KMS-11 (cell line): ENCODE measurements at regions not wholly inside any gene's neighbourhood (a gene's known extent, or its start where the extent isn't known, plus 50 kb on each side); places are given as distances from the start of the nearest gene placed in this dataset.

Experiments
- H2AFZ ChIP-seq: fragments of 200-600 bp; sonication (generic); 2 replicates; pipeline ENCODE4 v1.6.1; 2016; ENCODE audit warnings: antibody characterized with exemption, mixed run types, low read depth
- H3K27ac ChIP-seq: fragments of 200-600 bp; sonication (generic); 2 replicates; pipeline ENCODE4 v1.6.1; 2016; ENCODE audit warnings: mild to moderate bottlenecking, mixed run types
- H3K27me3 ChIP-seq: fragments of 200-600 bp; sonication (generic); 2 replicates; pipeline ENCODE4 v1.6.1; 2017; ENCODE audit warnings: mild to moderate bottlenecking, low read depth, mixed run types, moderate library complexity; ENCODE audit not compliant: insufficient read depth
- H3K36me3 ChIP-seq: fragments of 200-600 bp; sonication (generic); 2 replicates; pipeline ENCODE4 v1.6.1; 2017; ENCODE audit warnings: mild to moderate bottlenecking, mixed run types; ENCODE audit not compliant: insufficient read depth
- H3K4me1 ChIP-seq: fragments of 200-600 bp; sonication (generic); 2 replicates; pipeline ENCODE4 v1.6.1; 2016; ENCODE audit warnings: mild to moderate bottlenecking, low read depth, mixed run types; ENCODE audit not compliant: poor library complexity, severe bottlenecking
- H3K4me2 ChIP-seq: fragments of 200-600 bp; sonication (generic); 2 replicates; pipeline ENCODE4 v1.7.0; 2016; ENCODE audit warnings: mild to moderate bottlenecking, mixed run types
- H3K4me3 ChIP-seq: fragments of 200-600 bp; sonication (generic); IDR thresholded peaks from 2 replicates; pipeline ENCODE4 v1.6.1; 2017; ENCODE audit warnings: low read depth, low read length, mixed read lengths; ENCODE audit not compliant: insufficient read depth
- H3K79me2 ChIP-seq: fragments of 200-600 bp; sonication (generic); 2 replicates; pipeline ENCODE4 v1.6.1; 2016; ENCODE audit warnings: low read depth, mixed run types; ENCODE audit not compliant: insufficient read depth
- H3K9ac ChIP-seq: fragments of 200-600 bp; sonication (generic); 2 replicates; pipeline ENCODE4 v1.6.1; 2016; ENCODE audit warnings: mild to moderate bottlenecking, mixed run types
- H4K20me1 ChIP-seq: fragments of 200-600 bp; sonication (generic); 2 replicates; pipeline ENCODE4 v1.6.1; 2016; ENCODE audit warnings: mild to moderate bottlenecking, mixed run types; ENCODE audit not compliant: insufficient read depth
- TF ChIP-seq, protein P1 (sequence below): fragments of 200-600 bp; sonication (generic); conservative IDR thresholded peaks from 2 replicates; pipeline ENCODE4 v1.6.1; 2017; ENCODE audit warnings: low read depth, mild to moderate bottlenecking, antibody characterized with exemption, low read length, moderate library complexity, mixed read lengths

DNA sequence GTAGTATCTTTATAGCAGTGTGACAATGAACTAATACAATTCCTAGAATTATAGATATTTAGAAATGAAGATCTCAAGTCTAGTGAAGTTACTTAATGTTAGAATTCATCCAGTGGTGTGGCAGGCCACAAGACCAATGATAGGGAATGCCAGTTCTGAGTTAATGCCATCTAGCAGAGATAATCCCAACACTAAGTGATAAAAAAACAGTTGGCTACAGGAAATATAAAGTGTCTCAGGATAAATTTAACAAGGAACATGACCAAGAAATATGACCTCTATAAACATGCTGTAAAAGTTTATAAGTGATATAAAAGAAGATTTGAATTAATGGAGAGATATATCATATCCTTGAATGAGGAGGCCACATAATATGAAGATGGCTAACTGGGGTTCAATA, 1790.5 kb upstream of the ADGRL3 start:
- H3K27me3 ChIP-seq: no peaks in the 10 kb centered on the region
- no peak overlapping the region for H3K4me3 ChIP-seq
- H3K4me2 ChIP-seq: no peak overlapping the region
- no peak overlapping the region for H2AFZ ChIP-seq
- H4K20me1 ChIP-seq: no peaks in the 10 kb centered on the region
- H3K36me3 ChIP-seq: no peaks in the 10 kb centered on the region
- H3K79me2 ChIP-seq: no peaks in the 10 kb centered on the region
- peaks cover 5% of the 10 kb centered on the region for H3K4me1 ChIP-seq
- no peak overlapping the region for H3K9ac ChIP-seq
- TF ChIP-seq, protein P1, sequence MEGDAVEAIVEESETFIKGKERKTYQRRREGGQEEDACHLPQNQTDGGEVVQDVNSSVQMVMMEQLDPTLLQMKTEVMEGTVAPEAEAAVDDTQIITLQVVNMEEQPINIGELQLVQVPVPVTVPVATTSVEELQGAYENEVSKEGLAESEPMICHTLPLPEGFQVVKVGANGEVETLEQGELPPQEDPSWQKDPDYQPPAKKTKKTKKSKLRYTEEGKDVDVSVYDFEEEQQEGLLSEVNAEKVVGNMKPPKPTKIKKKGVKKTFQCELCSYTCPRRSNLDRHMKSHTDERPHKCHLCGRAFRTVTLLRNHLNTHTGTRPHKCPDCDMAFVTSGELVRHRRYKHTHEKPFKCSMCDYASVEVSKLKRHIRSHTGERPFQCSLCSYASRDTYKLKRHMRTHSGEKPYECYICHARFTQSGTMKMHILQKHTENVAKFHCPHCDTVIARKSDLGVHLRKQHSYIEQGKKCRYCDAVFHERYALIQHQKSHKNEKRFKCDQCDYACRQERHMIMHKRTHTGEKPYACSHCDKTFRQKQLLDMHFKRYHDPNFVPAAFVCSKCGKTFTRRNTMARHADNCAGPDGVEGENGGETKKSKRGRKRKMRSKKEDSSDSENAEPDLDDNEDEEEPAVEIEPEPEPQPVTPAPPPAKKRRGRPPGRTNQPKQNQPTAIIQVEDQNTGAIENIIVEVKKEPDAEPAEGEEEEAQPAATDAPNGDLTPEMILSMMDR: no peak
- H3K27ac ChIP-seq: no peak overlapping the region

DNA sequence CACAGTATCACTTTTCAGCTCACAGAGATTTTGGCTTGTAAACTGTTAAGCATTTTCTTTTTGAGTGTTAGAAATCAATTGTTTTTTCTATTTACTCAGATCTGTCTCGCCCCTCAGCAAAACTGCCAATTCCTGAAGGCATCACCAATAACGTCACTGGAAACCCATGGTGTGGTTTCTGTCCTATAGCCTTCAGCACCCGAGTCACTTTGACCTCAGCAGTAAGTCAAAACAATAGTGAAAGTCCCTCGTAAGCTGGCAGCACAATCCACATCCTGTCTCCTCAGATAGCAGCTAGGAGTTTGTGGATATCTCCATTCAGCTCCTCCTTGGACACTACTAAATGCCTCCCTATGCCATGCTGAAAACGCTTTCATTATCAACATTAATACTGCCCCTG, 1787.4 kb upstream of the ADGRL3 start:
- Histone ChIP-seq H3K4me2 (no peak overlapping the region), H3K36me3 (no peaks in the 10 kb centered on the region), H2AFZ (peak overlapping the region; percentile 9; the same call in 1 of the 2 replicates)

DNA sequence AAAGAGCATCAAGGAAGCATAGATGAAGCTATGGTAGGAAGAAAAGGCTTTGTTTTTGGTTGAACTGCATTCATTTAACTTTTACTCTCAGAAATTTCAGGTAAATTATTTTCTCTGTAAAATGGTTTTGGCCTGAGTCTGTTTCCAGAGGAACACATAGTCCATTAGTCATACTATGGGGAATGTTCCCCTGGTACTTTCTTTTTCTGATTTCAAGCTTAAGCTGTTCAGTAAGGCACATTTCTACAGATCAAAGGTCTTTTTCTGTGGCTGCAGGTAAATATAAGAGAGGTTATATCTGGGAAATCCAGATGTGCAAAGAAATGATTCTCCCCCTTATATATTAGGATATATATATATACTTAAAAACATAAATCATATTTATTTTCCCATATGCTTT, 1744.4 kb upstream of the ADGRL3 start:
- TF ChIP-seq, protein P1: no peak
- no peaks in the 10 kb centered on the region for H3K27me3 ChIP-seq

More for the DNA sequence above, 1787.4 kb upstream of the ADGRL3 start:
- H3K4me1 ChIP-seq: peaks cover 5% of the 10 kb centered on the region
- H3K4me3 ChIP-seq: no peak overlapping the region
- TF ChIP-seq, protein P1: no peak
- H3K27ac ChIP-seq: peak overlapping the region; percentile 49
- no peaks in the 10 kb centered on the region for H3K79me2 ChIP-seq
- H3K9ac ChIP-seq: no peak overlapping the region
- H4K20me1 ChIP-seq: no peaks in the 10 kb centered on the region
- no peaks in the 10 kb centered on the region for H3K27me3 ChIP-seq

DNA sequence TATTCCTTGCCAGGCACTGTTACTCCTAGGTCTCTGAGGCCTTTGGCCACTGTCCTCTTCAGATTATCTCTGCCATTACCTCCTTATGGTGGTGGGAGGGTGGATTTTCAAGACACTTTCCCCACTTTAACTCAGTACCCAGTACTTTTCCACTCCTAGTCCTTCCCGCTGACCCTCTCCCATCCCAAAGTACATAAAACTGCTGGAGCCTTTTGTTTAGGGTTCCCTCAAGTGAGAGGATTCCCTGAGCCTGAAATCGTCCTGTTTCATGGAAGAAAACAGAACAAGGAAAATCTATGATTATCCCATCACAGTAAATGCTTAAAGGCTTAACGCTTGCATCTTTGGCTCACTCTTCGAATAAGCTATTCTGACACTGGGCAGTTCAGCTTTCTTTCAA, 1742.5 kb upstream of the ADGRL3 start:
- no peaks in the 10 kb centered on the region for H3K4me1 ChIP-seq
- no peak overlapping the region for H3K4me3 ChIP-seq
- H3K79me2 ChIP-seq: no peaks in the 10 kb centered on the region
- H2AFZ ChIP-seq: no peak overlapping the region
- no peak overlapping the region for H3K4me2 ChIP-seq
- no peak overlapping the region for H3K9ac ChIP-seq
- no peaks in the 10 kb centered on the region for H4K20me1 ChIP-seq
- H3K27ac ChIP-seq: no peak overlapping the region
- TF ChIP-seq, protein P1: no peak
- no peaks in the 10 kb centered on the region for H3K27me3 ChIP-seq
- no peaks in the 10 kb centered on the region for H3K36me3 ChIP-seq

More for the DNA sequence above, 1744.4 kb upstream of the ADGRL3 start:
- no peaks in the 10 kb centered on the region for H3K36me3 ChIP-seq
- H4K20me1 ChIP-seq: no peaks in the 10 kb centered on the region
- no peaks in the 10 kb centered on the region for H3K4me1 ChIP-seq
- H3K4me3 ChIP-seq: no peak overlapping the region
- no peak overlapping the region for H3K9ac ChIP-seq
- no peak overlapping the region for H3K4me2 ChIP-seq
- H2AFZ ChIP-seq: no peak overlapping the region
- no peaks in the 10 kb centered on the region for H3K79me2 ChIP-seq
- no peak overlapping the region for H3K27ac ChIP-seq
